ENCODE measurements at regions not wholly inside any gene's neighbourhood (a gene's known extent, or its start where the extent isn't known, plus 50 kb on each side); places are given as distances from the start of the nearest gene placed in this dataset.

DNA sequence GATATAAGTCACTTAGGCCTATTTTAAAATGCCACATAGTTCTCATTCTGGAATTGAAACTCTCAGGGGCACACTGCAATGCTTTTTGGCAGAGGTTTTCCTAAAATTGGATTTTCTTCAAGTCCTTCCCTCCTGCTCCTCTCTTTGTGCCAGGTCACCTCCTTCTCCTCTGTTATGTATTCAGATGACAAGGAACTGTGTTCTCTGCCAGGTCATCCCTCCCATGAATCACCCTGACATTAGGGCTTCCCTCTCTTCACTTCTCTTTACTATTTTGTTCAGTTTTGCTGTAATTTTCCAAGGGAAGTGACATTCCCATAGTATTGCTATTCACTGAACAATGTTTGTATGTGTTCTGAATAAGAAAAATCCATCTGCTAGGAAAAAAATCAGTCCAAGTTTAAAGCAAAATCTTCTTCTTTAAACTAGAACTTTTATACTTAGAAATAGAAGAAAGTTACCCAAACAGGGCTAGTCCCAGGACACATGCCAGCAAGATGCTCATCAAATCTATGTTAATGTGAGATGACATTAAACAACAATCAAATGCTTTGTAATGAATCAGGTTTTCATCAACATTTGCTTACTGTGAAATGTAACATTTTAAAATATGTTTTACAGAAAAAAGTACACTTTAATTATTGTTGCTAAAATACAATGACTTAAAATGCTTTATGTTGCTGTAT lies 461.1 kb downstream of the MMUT start:
- TF ChIP-seq POLR2AphosphoS5 (IDR thresholded peaks at IDR 0.05), result no peak
- TF ChIP-seq, protein P1, sequence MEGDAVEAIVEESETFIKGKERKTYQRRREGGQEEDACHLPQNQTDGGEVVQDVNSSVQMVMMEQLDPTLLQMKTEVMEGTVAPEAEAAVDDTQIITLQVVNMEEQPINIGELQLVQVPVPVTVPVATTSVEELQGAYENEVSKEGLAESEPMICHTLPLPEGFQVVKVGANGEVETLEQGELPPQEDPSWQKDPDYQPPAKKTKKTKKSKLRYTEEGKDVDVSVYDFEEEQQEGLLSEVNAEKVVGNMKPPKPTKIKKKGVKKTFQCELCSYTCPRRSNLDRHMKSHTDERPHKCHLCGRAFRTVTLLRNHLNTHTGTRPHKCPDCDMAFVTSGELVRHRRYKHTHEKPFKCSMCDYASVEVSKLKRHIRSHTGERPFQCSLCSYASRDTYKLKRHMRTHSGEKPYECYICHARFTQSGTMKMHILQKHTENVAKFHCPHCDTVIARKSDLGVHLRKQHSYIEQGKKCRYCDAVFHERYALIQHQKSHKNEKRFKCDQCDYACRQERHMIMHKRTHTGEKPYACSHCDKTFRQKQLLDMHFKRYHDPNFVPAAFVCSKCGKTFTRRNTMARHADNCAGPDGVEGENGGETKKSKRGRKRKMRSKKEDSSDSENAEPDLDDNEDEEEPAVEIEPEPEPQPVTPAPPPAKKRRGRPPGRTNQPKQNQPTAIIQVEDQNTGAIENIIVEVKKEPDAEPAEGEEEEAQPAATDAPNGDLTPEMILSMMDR (IDR thresholded peaks at IDR 0.05), result no peak

Data from gastroesophageal sphincter (tissue), 3 donors.